ENCODE measurements at regions not wholly inside any gene's neighbourhood (a gene's known extent, or its start where the extent isn't known, plus 50 kb on each side); places are given as distances from the start of the nearest gene placed in this dataset.
A peak's percentile ranks its signal among the peaks of the same experiment; 100 is the strongest.
"Not testable (repeated sequence)": the region's sequence is repeated elsewhere in the genome, so short reads cannot be mapped to it uniquely, and the experiment has no call there.

DNA sequence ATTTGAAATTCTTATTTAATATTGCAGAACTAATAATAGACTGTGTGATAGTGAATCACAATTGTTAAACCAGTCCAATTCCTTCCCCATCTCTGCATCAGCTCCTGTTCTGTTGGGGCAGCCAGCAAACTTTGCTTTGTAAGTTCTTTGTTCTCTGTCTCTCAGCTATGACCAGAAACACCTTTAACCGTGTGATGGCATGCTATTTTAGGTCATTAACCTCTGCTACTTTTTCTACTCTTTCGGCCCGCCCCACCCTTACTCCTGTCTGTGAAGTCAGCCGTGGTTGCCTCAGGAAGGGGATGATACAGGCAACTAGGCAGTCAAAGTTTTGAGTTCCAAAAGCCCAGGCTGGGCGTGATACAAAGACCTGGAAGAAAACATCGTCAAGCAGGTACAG, 51.3 kb upstream of the EGFL6 start:
- DNase-seq = no peak

DNA sequence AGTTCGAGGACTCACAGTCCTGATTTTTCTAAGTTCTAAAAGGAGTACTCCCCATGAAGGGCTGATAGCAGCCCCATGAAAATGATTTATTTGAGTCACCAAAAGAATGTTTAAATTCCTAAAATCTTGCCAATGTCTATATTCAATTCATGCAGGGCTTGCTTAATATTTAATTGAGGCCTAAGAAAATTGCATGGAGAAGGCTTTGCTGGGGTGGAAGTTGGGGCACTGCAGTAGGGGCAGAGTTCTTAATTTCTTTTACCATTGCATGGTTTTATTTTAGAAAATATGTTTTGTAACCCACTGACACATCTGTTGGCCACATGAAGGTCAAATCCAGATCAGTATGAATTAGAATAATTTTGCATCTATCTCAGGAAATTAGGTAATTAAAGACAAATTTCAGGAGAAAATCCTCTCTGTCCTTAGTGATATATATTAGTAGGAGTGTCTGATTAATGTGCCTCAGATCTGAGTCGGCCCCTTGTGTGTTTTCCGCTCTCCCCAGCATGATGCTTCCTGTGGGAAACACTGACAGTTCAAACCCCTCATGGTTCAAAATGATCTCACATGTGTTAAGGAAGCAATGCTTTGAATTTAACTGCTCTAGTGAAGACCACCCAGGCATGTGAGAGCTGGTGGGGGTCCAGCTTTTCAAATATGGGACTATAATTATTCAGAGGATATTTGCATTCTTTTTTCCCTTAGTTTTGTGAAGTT, 54.0 kb upstream of the EGFL6 start:
- no peak for DNase-seq

DNA sequence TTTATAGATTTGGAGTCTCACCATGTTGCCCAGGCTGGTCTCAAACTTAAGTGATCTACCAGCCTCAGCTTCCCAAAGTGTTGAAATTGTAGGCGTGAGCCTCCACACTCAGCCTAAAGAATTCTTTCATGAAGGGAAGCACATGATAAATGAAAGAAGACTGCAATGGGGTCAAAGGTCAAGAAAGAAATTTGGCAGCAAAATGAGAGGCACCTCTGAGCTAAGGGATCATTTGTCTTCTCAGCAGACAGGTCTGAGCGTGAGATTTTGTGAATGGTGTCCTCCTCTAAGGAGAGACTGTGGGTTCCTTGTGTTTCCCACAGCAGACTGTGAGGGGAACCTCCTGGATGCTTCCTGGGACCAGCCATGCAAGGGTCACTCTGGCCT, 57.5 kb upstream of the EGFL6 start:
- DNase-seq = no peak

DNA sequence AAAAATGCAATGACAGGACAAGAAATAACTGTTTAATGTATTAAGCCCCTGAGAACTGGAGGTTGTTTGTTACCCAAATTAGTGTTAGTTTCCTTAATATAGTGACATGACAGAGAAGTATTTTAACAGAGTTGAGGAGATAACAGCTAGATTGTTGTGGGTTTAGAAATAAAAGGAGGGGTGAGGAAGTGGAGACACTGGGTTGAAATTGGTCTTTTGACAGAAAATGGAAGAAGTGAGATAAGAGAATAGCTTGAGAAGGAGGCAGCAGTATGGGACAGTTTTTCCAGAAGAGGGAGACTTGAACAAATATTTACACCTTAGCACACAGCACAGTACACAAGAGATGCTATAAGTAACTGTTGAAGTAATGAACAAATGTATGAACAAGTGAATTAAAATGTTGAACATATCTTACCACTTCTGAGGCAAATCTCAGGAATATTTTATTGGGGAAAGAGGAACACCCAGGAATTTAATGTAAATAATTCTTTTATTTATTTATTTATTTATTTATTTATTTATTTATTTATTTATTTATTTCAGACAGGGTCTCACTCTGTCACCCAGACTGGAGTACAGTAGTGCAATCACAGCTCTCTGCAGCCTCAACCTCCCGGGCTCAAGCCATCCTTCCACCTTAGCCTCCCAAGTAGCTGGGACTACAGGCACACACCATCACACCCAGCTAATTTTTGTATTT, 58.0 kb upstream of the EGFL6 start:
- DNase-seq = no peak

DNA sequence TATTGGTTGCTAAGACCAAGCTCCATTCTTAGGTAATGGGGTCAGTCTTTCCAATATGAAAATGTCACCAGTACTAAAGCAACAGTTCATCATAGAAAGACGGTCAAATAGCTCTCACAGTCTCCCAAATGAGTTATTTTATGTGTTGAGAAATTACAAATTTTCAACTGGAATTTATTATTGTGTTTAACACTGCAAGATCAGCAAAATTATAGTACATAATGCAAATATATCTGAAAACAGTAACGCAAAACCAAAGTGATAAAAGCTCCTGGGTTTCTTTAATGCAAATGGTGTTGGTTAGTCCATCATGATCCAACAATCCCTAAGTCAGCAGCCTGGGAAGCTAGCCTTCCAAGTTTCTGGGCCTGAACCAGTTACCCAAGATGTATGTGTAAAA, 61.5 kb upstream of the EGFL6 start:
- no peak for DNase-seq

DNA sequence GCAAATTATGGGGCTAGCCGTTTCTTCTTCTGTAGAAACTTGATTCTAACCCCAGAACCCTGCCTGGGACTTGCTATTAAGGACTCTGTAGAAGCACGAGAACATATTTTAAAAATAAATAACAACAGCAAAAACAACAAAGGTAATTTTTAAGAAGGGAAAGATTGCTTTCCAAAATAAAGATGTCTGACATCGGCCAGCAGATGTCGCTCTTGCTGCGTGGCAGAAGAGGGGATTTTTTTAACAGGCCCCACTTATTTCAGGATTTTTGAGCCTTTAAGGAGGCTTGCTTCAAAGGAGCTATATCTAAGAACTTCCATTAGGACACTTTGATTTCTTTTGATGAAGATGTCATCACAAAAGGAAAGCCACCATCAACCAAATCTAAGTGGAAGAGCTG, 62.8 kb upstream of the EGFL6 start:
- DNase-seq = peak in 18 of 51 donors; percentile 0 to 23 (median 2)

DNA sequence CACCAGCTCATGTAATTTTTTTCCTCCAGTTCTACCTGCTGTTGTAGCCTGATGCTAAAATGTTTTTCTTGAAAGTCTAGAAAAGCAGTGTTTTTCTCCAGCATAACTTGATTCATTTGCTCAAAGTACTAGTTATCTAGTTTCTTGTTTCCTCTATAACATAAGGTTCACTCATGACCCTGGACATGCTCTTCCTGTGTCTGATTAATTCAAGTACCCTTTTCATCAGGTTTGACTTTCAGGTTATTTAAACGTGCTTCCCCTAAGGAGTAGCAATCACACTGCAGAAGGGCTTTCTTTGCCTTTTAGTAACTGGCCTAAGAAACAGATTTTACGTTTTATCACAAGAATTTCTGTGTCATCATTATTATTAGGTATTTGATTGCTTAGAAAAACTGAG, 66.8 kb upstream of the EGFL6 start:
- DNase-seq = no peak

DNA sequence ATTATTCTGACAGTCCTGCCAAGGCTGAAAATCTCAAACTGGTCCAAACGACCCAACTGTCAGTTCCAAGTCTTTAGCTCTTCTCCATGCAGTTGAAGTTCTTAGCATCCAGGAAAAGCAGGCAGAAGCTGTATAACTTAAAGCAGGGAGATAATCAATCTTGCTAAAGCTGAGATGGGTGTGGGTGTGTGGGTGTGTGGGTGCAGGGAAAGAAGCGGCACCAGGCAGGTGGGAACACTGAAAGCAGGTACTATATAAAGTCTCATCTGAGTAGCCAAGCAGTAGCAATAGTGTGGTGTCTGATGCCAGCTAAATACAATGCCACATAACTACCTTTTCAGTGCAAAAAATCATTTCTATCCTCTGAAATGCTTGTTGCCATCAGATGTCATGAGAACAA, 69.7 kb upstream of the EGFL6 start:
- DNase-seq = peak in 1 of 51 donors; percentile 14

DNA sequence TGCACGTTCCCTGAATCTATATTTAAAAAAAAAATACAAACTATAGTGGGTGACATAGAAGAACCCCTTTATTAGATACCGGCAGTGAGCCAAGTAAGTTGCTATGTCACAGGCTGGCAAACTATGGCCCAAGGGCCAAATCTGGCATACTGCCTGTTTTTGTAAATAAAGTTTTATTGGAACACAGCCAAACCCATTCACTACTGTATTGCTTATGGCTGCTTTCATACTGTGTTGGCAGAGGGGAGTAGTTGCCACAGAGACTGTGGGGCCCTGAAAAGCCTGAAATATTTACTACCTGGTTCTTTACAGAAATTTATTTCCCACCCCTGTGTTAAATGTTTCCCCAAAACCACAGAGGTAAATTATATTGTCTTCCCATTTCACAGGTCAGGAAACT, 71.2 kb upstream of the EGFL6 start:
- no peak for DNase-seq

DNA sequence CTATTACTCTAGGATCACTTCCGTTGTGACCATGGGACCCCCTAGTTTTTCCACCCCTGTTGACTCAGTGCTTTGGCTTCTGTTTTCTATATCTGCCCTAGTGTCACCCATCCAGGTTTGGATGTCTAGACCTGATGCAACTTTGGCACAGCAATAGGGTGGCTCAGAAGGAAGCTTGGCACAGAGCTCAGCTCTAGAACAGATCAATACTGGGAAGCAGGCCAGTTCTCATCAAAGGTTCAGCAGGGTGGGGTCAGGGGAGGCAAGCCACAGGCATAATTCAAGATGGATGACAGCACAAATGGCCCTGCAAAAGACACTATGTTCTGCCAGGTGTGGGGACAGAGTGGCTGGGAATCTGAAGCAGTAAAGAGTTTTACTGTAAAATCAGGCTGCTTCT, 74.2 kb upstream of the EGFL6 start:
- DNase-seq = no peak

DNA sequence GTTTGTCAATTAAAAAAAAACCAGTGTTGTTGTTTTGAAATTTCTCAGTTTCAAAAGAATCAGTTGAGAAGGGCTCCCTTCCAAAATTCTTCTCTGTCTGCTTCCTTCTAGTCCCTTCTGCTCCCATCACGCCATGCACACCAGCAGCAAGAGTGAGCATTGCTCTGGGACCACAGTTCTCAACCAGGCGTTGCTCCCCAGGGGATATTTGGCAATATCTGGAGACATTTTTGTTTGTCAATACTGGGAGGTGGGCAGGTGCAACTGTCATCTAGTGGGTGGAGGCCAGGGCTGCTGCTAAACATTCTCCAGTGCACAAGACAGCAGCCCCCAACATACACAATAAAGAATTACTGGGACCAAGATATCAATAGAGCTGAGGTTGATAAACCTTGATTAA, 74.8 kb upstream of the EGFL6 start:
- no peak for DNase-seq

DNA sequence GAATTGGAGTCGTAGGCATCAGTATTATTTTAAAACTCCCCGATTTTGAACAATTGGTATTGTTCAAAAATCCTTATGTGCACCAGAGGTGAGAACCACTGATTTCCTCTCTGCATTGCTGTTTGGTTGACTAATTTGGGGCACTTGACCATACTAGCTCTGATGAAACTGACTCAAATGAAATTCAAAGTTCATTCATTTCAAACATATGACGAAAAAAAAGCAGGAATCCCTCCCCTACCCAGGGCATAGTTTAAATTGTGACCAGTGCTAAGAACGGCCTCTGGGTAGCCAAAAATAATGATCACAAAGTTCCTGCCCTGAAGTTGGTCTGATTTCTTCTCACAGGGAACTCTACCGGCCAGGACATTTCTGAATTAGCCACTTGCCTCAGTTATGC, 75.7 kb upstream of the EGFL6 start:
- DNase-seq = no peak

DNA sequence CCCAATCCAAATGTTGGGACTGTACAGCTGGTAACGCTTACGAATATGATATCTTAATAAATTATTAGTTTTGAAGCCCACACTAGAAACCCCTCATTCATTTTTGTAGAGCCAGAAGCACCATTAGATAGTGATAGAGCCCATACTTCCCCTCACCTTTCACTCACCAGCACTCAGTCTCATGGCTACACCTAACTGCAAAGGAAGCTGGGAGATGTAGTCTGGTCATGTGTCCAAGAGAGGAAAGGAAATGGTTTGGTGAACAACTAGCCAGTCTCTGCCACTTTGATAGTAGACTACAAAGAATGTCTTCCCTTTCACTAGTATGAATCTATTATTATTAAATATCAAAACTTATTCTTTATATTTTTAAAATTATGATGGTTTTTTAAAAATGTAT, 77.1 kb upstream of the EGFL6 start:
- DNase-seq = no peak

DNA sequence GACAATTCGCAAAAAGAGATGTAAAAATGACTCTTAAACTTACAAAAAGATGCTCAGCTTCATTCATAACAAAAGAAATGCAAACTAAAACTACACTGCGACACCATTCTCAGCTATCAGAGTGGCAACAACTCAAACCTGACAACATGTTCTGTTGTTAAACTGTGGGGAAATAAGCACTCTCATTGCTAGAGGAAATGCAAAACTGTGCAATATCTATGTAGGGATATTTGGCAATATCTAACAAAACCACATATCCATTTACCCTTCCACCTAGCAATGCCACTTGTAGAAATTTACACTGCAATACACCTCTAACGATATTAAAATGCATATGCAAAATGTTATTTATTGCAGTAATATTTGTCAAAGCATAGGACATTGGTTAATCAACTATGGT, 78.3 kb upstream of the EGFL6 start:
- DNase-seq = no peak

DNA sequence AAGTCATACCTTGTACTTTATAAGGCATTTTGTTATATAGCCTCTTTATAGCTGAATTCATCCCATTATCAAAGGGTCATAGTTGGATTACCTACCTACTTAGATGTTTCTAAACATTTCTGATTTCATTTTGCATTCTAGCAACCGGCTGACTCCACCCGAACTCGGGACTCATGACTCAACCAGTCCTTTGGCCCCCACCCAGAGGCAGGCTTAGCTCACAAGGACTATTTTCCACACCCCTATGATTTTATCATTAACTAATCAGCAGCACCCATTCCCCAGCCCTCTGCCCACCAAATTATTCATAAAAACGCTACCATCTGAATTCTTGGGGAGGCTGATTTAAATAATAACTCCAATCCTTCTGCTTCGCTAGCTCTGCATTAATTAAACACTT, 79.9 kb upstream of the EGFL6 start:
- no peak for DNase-seq

DNA sequence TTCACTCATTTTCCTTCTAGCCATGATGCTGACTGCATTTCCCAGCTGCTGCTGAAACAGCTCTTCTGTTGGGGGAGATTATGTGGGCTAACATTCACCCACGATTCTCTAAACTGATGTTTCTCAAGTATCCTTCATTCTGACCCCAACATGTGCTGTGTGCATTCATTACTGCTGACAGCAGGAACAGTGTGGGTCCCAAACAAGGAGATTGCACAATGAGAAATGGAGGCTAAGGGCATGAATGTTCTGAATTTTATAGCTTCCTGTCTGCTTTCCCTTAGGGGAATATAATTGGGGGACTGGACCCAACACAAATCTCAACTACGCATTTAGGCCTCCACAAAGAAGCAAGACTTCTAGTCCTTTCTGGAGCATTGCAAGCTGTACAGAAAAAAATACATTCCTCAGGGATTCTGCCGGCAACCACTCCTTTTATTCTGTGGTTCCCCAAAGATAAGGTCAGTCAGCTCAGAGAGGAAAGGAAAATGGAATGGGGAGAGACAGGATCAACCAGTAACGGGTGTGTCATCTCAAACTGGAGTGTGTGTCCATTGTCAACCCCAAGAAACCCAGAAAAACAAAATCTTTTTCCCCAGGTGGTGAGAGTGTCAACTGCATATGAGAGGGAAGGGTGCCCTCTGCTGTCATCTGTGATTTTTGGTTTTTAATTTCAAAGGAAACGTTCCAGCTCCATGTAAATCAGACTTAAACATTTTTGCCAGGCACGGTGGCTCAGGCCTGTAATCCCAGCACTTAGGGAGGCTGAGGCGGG, 81.5 kb upstream of the EGFL6 start:
- peak in 19 of 51 donors; percentile 0 to 52 (median 4) for DNase-seq

DNA sequence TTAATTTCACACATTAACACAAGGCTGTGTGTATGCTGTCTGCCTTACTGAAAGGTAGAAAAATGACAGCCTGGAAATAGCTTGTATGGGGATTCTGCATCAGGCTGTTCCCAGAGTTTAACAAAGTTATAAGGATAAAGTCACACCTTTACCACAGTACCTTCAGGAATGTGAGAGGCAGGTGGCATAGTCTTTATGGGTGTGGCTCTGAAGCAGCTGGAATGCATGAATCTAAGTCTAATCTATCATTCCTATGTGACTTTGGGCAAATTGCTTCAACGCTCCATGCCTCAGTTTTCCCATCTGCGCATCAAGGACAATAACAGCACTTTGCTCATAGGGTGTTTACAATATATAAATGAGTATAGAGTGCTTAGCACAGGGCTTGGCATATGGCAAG, 84.2 kb upstream of the EGFL6 start:
- no peak for DNase-seq

DNA sequence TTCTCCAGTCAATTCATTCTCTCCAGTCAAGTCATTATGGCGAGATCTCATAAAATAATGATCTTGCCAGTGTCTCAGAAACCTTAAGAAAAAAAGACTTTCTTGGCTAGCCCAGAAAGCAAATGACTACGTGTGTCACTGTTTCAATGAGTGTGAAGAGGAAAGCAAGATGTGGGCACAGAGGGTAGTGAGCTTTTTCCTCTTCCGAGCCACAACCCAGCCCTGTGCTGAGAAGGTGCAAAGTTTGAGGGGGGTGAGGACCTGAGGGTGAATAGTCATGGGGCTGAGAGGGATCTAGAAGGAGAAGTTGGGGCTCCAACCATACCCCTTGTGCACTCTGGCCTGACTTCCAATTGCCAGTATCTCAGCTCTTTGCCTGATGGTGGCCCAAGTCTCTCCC, 85.6 kb upstream of the EGFL6 start:
- no peak for DNase-seq

DNA sequence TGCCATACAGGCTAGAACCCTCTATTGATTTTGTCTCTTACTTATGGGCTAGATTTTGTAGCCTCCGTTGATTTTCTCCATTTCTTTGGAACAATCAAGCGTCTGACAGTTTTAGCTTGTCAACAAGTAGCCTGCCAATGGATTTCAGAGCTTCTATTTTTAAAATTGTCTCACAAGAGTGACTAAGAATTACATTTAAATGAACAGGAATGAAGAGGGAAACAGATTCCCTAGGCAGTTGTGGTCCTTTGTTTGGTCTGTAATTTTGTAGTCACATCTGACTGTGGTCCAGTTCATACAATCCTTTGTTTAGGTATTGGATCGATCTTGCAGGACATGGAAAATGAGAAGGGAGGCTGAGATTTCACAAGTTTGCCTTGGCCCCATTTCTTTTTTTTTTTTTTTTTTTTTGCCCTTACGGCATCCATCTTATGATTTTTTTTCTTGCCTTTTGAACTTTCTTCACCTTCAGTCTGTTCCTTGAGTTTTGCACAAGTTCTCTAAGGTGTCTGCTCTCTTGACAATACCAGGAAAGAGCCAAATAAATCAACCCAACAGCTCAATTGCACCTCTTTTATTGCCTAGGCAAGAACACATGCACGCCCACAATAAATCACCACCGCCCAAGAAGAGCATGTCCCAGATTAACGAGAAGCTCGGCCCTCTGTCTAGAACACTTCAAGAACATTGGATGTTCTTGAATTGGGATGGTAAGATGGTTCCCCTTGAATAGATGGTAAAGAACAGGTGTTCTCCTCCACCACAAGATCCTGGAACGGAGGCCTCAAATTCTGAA, 86.5 kb upstream of the EGFL6 start:
- DNase-seq = no peak

DNA sequence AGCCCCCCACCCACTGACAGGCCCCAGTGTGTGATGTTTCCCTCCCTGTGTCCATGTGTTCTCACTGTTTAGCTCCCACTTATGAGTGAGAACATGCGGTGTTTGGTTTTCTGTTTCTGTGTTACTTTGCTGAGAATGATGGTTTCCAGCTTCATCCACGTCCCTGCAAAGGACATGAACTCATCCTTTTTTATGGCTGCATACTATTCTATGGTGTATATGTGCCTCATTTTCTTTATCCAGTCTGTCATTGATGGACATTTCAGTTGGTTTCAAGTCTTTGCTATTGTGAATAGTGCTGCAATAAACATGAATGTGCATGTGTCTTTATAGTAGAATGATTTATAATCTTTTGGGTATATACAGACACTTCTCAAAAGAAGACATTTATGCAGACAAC, 88.6 kb upstream of the EGFL6 start:
- not testable (repeated sequence) for DNase-seq

DNA sequence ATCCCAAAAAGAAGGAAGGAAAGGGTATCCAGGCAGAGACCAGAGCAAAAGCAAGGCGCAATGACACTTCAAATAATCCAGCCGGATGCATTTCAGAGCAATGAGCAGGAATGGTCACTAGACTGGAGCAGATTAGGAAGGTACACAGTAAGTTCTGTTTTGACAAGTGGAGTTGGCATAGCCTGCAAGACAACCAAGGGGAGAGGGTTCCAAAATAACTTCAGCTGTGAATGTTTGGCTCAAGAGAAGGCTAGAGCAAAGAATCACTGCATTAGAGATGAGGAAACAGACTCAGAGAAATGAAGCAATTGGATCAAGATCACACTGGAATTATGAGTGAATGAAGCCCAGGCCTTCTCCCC, 90.0 kb upstream of the EGFL6 start:
- no peak for DNase-seq
